HG02885 (cell line): ENCODE measurements at regions not wholly inside any gene's neighbourhood (a gene's known extent, or its start where the extent isn't known, plus 50 kb on each side); places are given as distances from the start of the nearest gene placed in this dataset.

ENCODE experiments used
- ATAC-seq: cut with Tn5 transposase; IDR thresholded peaks from one replicate; pipeline ENCODE4 v1.9.1; 2021; ENCODE audit warnings: mild to moderate bottlenecking; ENCODE audit not compliant: unreplicated experiment, poor library complexity

- ATAC-seq, result no peak
Observed at GRCh38 chr22:48316257-48317250, 1511.1 kb downstream of the BRD1 start.

- no peak for ATAC-seq
Observed at GRCh38 chr22:48315439-48316256, 1512.0 kb downstream of the BRD1 start.

GRCh38 chr22:48314073-48314472, 1513.6 kb downstream of the BRD1 start:
- no peak for ATAC-seq

- ATAC-seq, result no peak
Observed at GRCh38 chr22:48313175-48313830, 1514.4 kb downstream of the BRD1 start.

GRCh38 chr22:48310740-48311139, 1516.9 kb downstream of the BRD1 start:
- no peak for ATAC-seq

GRCh38 chr22:48310289-48310688, 1517.4 kb downstream of the BRD1 start:
- ATAC-seq, result no peak

GRCh38 chr22:48309836-48310235, 1517.8 kb downstream of the BRD1 start:
- ATAC-seq, result no peak

- ATAC-seq, result no peak
Observed at GRCh38 chr22:48309115-48309705, 1518.5 kb downstream of the BRD1 start.

GRCh38 chr22:48307931-48308330, 1519.7 kb downstream of the BRD1 start:
- no peak for ATAC-seq

GRCh38 chr22:48306785-48307510, 1520.7 kb downstream of the BRD1 start:
- no peak for ATAC-seq

- ATAC-seq, result no peak
Observed at GRCh38 chr22:48306284-48306683, 1521.4 kb downstream of the BRD1 start.

GRCh38 chr22:48305726-48306235, 1521.9 kb downstream of the BRD1 start:
- no peak for ATAC-seq

GRCh38 chr22:48303369-48303725, 1524.3 kb downstream of the BRD1 start:
- no peak for ATAC-seq

- ATAC-seq, result no peak
Observed at GRCh38 chr22:48302657-48303368, 1524.9 kb downstream of the BRD1 start.

GRCh38 chr22:48301908-48302307, 1525.8 kb downstream of the BRD1 start:
- no peak for ATAC-seq

GRCh38 chr22:48301421-48301820, 1526.3 kb downstream of the BRD1 start:
- ATAC-seq, result no peak

- ATAC-seq, result no peak
Observed at GRCh38 chr22:48300877-48301276, 1526.8 kb downstream of the BRD1 start.

- ATAC-seq, result no peak
Observed at GRCh38 chr22:48299801-48300200, 1527.9 kb downstream of the BRD1 start.

GRCh38 chr22:48299124-48299523, 1528.5 kb downstream of the BRD1 start:
- ATAC-seq, result no peak
